OCI-M1 (cell line): ENCODE measurements at regions not wholly inside any gene's neighbourhood (a gene's known extent, or its start where the extent isn't known, plus 50 kb on each side); places are given as distances from the start of the nearest gene placed in this dataset.

Experiments used
- DNase-seq: peaks from one replicate; lab custom pipeline; 2025; lab: John Stamatoyannopoulos, UW

DNA sequence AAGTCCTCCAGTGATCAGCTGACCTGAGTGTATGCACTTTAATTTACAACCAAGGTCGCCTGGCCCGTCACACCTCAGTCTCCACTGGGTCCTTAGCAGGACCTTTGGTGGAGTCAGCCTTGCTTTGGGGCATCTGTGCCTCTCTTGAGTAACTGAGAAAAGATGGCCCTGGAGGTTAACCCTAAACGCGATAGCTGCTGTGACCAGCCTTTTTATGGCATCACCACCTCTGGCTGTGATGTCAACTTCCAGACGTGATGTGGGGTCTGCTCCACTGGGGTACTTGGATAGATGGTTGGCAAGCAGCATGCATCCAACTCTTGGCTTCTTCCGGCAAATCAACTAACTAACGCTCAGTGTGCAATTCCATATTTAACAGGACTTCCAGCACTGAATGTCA is 122.8 kb upstream of the RTL1 start:
- DNase-seq: no peak

- DNase-seq: no peak
Measured at GRCh38 chr14:101027291-101027690, 123.8 kb upstream of the RTL1 start.

GRCh38 chr14:101027966-101028365 is 124.4 kb upstream of the RTL1 start:
- DNase-seq: no peak

GRCh38 chr14:101028971-101029667 is 125.6 kb upstream of the RTL1 start:
- DNase-seq: no peak

DNA sequence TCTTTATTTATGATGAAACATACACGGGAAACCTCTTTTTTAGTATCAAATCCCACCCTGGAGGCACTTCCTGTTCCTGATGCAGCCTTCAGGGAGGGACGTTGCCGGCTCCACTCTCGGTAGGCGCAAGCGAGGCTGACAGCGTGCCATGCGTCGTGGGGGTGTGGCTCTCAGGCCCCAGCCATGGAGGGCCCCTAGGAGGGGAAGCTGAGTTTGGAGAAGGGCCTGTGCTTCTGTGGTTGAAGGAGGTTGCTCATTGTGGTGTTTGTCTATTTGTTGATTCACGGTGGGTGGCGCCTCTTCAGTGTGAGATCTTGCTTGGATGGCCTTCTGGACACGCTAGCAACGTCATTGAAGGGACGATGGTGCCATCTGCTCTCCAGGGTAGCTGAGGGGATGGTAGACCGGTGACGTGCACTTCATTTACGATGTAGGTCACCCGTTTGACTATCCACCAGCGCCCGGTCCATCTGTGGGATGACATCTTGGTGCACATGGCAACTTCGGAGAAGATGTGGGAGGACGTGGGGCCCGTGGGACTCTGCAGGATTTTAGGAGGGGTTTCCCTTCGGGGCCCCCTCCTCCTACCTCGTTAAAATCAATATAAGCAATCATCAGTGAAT is 126.3 kb upstream of the RTL1 start:
- DNase-seq: no peak

DNA sequence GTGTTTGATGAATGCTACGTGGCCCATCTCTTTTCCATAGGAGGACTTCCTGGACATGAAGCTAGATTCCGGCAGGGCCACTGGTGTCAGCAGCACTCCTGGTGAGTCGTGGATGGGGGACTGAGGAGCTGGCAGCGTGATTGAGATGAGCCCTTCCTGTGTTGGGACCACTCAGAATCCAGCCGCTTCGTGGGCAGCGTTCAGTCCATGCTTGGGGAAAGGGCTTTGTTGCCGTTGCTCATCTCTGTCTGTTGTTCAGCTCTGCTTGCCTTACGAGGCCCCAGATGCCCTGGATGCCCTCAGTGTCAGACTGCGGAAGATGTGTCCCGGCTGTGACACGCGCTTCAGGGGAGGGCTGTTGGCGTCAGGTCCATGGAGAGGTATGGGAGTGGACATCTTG is 127.1 kb upstream of the RTL1 start:
- no peak for DNase-seq

GRCh38 chr14:101031186-101031585 is 127.7 kb upstream of the RTL1 start:
- no peak for DNase-seq

DNA sequence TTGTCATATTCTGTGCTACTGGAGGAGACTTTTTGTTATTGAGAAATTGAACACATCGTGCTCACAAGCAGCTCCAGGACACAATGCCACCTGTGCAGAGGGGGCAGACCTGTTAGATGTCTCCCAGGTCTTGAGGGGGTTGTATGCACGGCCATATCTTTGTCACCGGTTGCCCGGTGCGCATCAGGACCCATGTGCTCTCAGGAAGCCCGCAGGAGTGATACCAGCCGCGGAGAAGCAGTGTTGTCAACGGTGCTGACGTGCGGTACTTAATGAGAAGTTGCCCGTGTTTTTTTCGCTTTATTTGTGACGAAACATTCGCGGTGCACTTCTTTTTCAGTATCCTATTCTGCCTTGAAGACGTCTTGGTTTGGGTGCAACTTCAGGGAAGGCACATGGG is 128.2 kb upstream of the RTL1 start:
- DNase-seq: no peak

GRCh38 chr14:101032433-101032832 is 128.9 kb upstream of the RTL1 start:
- no peak for DNase-seq

- DNase-seq: no peak
Measured at GRCh38 chr14:101033006-101033405, 129.5 kb upstream of the RTL1 start.

DNA sequence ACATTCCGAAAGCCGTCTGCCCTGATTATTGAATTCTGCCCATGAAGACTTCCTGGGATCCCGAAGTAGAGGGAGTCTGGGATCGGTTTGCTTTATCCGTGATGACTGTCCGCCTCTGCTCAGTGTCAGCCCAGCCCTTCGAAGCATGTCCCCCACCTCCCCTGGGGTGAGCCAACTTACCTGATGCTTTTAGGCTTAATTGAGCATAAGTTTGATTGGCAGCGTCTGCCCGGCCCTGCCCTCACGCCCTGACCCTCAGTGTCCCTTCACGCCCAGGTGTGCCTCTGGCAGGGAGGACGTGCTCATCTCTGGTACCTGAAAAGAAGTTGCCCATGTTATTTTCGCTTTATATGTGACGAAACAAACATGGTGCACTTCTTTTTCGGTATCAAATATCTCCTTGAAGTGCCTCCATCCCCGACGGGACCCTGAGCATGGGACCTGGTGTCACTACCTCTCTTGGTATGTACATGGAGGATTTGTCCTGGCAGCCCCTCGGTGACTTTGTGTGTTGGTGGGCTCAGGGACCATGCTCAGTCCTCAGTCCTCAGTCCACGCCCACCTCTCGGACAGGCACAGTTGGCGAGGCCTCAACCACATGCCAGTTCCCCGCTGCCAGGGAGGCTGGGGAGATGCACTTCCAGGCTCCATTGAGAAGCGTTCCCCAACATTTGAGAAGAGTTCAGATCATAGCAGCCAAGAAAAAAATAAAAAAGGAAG is 130.1 kb upstream of the RTL1 start:
- no peak for DNase-seq

DNA sequence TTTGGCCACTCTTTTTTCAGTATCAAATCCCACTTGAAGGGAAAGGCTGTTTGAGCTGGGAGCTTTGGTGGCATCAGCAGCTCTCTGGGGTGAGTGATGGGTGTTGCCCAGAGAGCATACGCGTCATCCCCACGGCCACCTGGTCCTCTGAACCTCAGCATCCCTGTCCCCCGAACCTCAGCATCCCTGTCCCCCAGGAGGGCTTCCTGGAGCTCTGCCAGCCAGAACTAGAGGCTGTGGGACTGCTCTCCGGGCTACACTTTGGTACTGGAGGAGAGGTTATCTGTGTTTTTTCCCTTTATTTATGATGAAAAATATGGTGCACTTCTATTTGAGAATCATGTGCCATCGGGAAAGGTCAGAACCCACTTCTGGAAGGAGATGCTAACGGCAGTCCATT is 131.5 kb upstream of the RTL1 start:
- no peak for DNase-seq

DNA sequence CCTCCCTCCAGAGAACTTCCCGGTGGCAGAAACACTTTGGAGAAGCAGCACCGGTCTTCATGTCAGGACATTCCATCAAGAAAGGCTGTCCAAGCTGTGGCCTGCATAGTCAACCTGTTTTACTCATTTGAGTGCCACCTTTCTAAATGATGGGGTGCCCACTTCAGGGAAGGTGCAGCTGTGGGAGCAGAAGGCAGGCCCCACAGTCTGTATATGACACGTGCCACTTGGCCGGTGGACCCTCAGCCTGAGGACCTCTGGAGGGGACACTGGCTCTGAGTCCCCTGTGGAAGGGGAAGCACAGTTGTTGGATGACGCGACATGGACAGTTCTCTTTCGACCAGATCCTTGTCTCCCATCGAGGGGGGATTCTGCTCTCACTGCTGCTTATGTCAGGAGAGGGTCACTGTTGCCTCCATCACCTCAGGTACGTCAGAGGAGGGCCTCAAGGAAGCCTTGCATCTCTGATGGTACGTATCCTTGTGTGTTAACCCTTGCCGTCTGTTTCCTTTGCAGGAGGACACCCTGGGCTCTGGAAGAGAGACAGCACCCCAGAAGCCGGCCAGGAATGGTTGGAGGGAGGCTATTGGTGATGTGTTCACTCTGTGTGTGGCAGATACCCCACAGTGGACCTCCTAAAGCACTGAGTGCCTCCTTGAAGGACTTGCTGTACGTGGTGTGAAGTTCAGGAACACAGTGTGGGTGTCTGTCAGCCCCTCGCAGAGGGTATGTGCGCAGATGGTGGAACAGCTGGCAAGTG is 132.1 kb upstream of the RTL1 start:
- no peak for DNase-seq

GRCh38 chr14:101037021-101037817 is 133.7 kb upstream of the RTL1 start:
- no peak for DNase-seq

DNA sequence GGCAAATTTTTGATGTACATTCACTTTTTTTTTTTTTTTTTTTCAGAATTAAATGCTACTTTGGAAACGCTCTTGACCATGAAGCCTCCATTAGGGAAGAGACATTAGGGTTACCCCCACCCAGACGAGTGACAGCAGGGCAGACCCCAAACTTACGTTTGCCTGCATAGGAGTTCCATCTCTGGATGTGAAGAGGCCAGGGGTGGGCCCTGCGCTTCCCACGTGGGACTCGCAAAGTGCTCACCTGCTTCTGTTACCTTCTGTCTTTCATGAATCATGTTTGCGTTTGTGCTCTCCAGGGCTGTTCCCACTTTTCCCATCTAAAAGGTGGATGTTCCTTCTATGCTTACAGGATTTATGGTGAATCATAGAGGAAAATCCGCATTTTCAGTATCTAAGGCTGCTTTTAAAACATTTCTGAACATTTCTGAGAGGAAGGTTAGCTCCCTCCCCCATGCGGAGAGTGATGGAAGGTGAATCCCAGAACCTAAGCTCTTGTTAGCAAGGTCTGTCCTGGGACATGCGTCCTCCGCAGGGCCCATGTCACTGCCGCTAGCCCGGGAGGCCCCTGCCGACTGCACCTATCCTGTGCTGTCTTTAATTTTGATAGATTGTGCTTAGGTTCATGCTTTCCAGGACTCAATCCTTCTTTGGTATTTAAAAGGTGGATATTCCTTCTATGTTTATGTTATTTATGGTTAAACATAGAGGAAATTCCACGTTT is 135.7 kb upstream of the RTL1 start:
- no peak for DNase-seq

- no peak for DNase-seq
Measured at GRCh38 chr14:101039755-101040138, 136.2 kb upstream of the RTL1 start.

GRCh38 chr14:101040538-101041442 is 137.3 kb upstream of the RTL1 start:
- DNase-seq: no peak

- DNase-seq: no peak
Measured at GRCh38 chr14:101043891-101044290, 140.4 kb upstream of the RTL1 start.

GRCh38 chr14:101044741-101045140 is 141.2 kb upstream of the RTL1 start:
- DNase-seq: no peak

DNA sequence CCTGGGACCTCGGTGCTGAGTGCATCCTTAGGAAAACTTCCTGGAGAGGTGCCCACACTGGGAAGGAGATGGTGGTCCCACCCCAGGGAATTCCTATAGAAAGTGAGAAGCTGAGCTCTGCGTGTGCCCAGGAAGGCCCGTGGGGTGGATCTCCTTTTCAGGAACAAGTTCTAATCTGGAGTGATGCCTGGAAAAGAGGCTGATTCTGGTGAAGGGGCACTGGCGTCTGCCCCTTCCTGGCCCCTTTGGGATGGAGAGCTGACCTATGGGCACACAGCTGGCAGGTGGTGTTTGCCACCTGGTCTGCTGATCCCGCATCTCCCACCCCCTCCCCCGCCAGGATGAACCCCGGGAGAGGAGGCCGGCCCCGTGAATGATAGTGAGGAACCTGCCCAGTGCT is 142.0 kb upstream of the RTL1 start:
- DNase-seq: no peak
